ENCODE measurements at regions not wholly inside any gene's neighbourhood (a gene's known extent, or its start where the extent isn't known, plus 50 kb on each side); places are given as distances from the start of the nearest gene placed in this dataset.
"Not testable (repeated sequence)": the region's sequence is repeated elsewhere in the genome, so short reads cannot be mapped to it uniquely, and the experiment has no call there.

GRCh38 chr5:56397796-56398195, 164.7 kb upstream of the ANKRD55 start:
- H3K4me3 ChIP-seq (ENCODE audit: low read length); DNase-seq (ENCODE audit: low read depth, low spot score): not testable (repeated sequence)

- no peak for DNase-seq (ENCODE audit: low read depth, low spot score)
- H3K4me3 ChIP-seq (ENCODE audit: low read length): no peak overlapping the region
These were observed 163.5 kb upstream of the ANKRD55 start for GRCh38 chr5:56396634-56397033.

- no peak for DNase-seq (ENCODE audit: low read depth, low spot score)
These were observed 156.1 kb upstream of the ANKRD55 start for GRCh38 chr5:56389261-56389660.

GRCh38 chr5:56388229-56388985, 155.3 kb upstream of the ANKRD55 start:
- no peak for DNase-seq (ENCODE audit: low read depth, low spot score)
- H3K4me3 ChIP-seq (ENCODE audit: low read length): no peak overlapping the region

More at GRCh38 chr5:56389261-56389660, 156.1 kb upstream of the ANKRD55 start:
- no peak overlapping the region for H3K4me3 ChIP-seq (ENCODE audit: low read length)

GRCh38 chr5:56386046-56386445, 152.9 kb upstream of the ANKRD55 start:
- DNase-seq (ENCODE audit: low read depth, low spot score): no peak
- H3K4me3 ChIP-seq (ENCODE audit: low read length): no peak overlapping the region

- H3K4me3 ChIP-seq (ENCODE audit: low read length): no peak overlapping the region
These were observed 151.1 kb upstream of the ANKRD55 start for GRCh38 chr5:56384186-56384585.

GRCh38 chr5:56383761-56384160, 150.6 kb upstream of the ANKRD55 start:
- H3K4me3 ChIP-seq (ENCODE audit: low read length): no peak overlapping the region
- DNase-seq (ENCODE audit: low read depth, low spot score): no peak

More at GRCh38 chr5:56384186-56384585, 151.1 kb upstream of the ANKRD55 start:
- DNase-seq (ENCODE audit: low read depth, low spot score): no peak

- DNase-seq (ENCODE audit: low read depth, low spot score): no peak
- no peak overlapping the region for H3K4me3 ChIP-seq (ENCODE audit: low read length)
These were observed 149.8 kb upstream of the ANKRD55 start for GRCh38 chr5:56382896-56383295.

- no peak for DNase-seq (ENCODE audit: low read depth, low spot score)
- no peak overlapping the region for H3K4me3 ChIP-seq (ENCODE audit: low read length)
These were observed 144.4 kb upstream of the ANKRD55 start for GRCh38 chr5:56377573-56377972.

GRCh38 chr5:56376128-56376527, 143.0 kb upstream of the ANKRD55 start:
- no peak for DNase-seq (ENCODE audit: low read depth, low spot score)

GRCh38 chr5:56375011-56375410, 141.9 kb upstream of the ANKRD55 start:
- no peak overlapping the region for H3K4me3 ChIP-seq (ENCODE audit: low read length)
- DNase-seq (ENCODE audit: low read depth, low spot score): no peak

More at GRCh38 chr5:56376128-56376527, 143.0 kb upstream of the ANKRD55 start:
- H3K4me3 ChIP-seq (ENCODE audit: low read length): no peak overlapping the region

GRCh38 chr5:56372491-56372890, 139.4 kb upstream of the ANKRD55 start:
- not testable (repeated sequence) for H3K4me3 ChIP-seq (ENCODE audit: low read length); DNase-seq (ENCODE audit: low read depth, low spot score)

- H3K4me3 ChIP-seq (ENCODE audit: low read length): no peak overlapping the region
- DNase-seq (ENCODE audit: low read depth, low spot score): no peak
These were observed 136.3 kb upstream of the ANKRD55 start for GRCh38 chr5:56369361-56369811.

GRCh38 chr5:56367748-56368147, 134.6 kb upstream of the ANKRD55 start:
- no peak for DNase-seq (ENCODE audit: low read depth, low spot score)
- no peak overlapping the region for H3K4me3 ChIP-seq (ENCODE audit: low read length)

- H3K4me3 ChIP-seq (ENCODE audit: low read length): no peak overlapping the region
- no peak for DNase-seq (ENCODE audit: low read depth, low spot score)
These were observed 133.9 kb upstream of the ANKRD55 start for GRCh38 chr5:56366986-56367385.

GRCh38 chr5:56361398-56361797, 128.3 kb upstream of the ANKRD55 start:
- no peak overlapping the region for H3K4me3 ChIP-seq (ENCODE audit: low read length)
- DNase-seq (ENCODE audit: low read depth, low spot score): no peak

- DNase-seq (ENCODE audit: low read depth, low spot score): no peak
- H3K4me3 ChIP-seq (ENCODE audit: low read length): no peak overlapping the region
These were observed 127.7 kb upstream of the ANKRD55 start for GRCh38 chr5:56360816-56361215.

GRCh38 chr5:56359809-56360685, 126.9 kb upstream of the ANKRD55 start:
- no peak for DNase-seq (ENCODE audit: low read depth, low spot score)

GRCh38 chr5:56358703-56359681, 125.9 kb upstream of the ANKRD55 start:
- no peak for DNase-seq (ENCODE audit: low read depth, low spot score)
- H3K4me3 ChIP-seq (ENCODE audit: low read length): no peak overlapping the region

More at GRCh38 chr5:56359809-56360685, 126.9 kb upstream of the ANKRD55 start:
- no peak overlapping the region for H3K4me3 ChIP-seq (ENCODE audit: low read length)
